ENCODE measurements at regions not wholly inside any gene's neighbourhood (a gene's known extent, or its start where the extent isn't known, plus 50 kb on each side); places are given as distances from the start of the nearest gene placed in this dataset.
A peak's percentile ranks its signal among the peaks of the same experiment; 100 is the strongest.

DNA sequence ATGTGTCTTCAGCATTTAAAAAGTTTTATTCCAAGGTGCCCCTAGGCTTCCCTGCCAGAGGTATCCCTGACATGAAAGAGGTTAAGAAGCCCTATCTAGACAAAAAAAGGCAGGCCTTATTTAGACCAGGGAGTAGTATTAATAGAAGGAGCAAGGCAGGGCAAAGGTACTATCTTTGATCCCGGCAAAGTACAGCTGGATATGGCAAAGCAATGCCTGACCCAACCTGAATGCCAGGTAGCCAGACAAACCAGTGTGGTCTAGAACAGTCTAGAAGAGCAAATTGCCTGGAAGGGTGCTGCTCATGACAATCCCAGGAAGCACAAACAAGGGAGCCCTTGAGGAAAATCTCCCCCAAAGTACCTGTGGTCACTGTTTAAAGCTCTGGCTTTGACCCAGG, 62.6 kb upstream of the SYT13 start:
- no peaks in the 10 kb centered on the region for H3K27me3 ChIP-seq (ENCODE audit: control insufficient read depth, insufficient read depth, low read length)

GRCh38 chr11:45347348-45348082, 61.4 kb upstream of the SYT13 start:
- no peaks in the 10 kb centered on the region for H3K27me3 ChIP-seq (ENCODE audit: control insufficient read depth, insufficient read depth, low read length)
- H3K4me3 ChIP-seq (ENCODE audit: low read depth, low read length) = no peak overlapping the region
- no peak overlapping the region for H3K27ac ChIP-seq (ENCODE audit: low read depth, low read length)

More for the DNA sequence above, 62.6 kb upstream of the SYT13 start:
- H3K9me3 ChIP-seq (ENCODE audit: control insufficient read depth, insufficient read depth, low read depth, low read length) = no peaks in the 10 kb centered on the region
- no peak overlapping the region for H3K4me3 ChIP-seq (ENCODE audit: low read depth, low read length)
- H3K4me1 ChIP-seq (ENCODE audit: control insufficient read depth, insufficient read depth, low read length) = peaks cover 41% of the 10 kb centered on the region
- H3K36me3 ChIP-seq (ENCODE audit: control insufficient read depth, insufficient read depth, low read length) = no peaks in the 10 kb centered on the region
- H3K9ac ChIP-seq (ENCODE audit: low read length) = no peak overlapping the region
- H3K27ac ChIP-seq (ENCODE audit: low read depth, low read length) = no peak overlapping the region

DNA sequence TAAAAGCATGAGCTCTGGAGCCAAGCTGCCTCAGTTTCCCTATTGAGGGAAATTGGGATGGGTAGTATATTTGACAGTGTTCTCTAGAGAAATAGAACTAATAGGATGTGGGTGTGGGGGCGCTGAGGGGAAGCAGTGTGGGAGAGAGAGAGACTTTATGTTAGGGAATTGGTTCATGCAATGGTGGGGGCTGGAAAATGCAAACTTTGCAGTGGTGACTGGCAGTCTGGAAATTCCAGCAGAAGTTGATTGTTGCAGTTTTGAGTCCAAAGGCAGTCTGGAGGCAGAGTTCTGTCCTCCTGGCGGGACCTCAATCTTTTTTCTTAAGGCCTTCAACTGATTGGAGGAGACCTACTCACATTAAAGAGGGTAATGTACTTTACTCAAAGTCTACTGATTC, 59.4 kb upstream of the SYT13 start:
- Histone ChIP-seq H3K27me3 (ENCODE audit: control insufficient read depth, insufficient read depth, low read length) (no peaks in the 10 kb centered on the region), H3K4me1 (ENCODE audit: control insufficient read depth, insufficient read depth, low read length) (peaks cover 40% of the 10 kb centered on the region), H3K9me3 (ENCODE audit: control insufficient read depth, insufficient read depth, low read depth, low read length) (no peaks in the 10 kb centered on the region), H3K27ac (ENCODE audit: low read depth, low read length) (no peak overlapping the region), H3K4me3 (ENCODE audit: low read depth, low read length) (no peak overlapping the region), H3K36me3 (ENCODE audit: control insufficient read depth, insufficient read depth, low read length) (no peaks in the 10 kb centered on the region), H3K9ac (ENCODE audit: low read length) (no peak overlapping the region)

More at GRCh38 chr11:45347348-45348082, 61.4 kb upstream of the SYT13 start:
- H3K4me1 ChIP-seq (ENCODE audit: control insufficient read depth, insufficient read depth, low read length) = peaks cover 42% of the 10 kb centered on the region
- H3K36me3 ChIP-seq (ENCODE audit: control insufficient read depth, insufficient read depth, low read length) = no peaks in the 10 kb centered on the region
- no peak overlapping the region for H3K9ac ChIP-seq (ENCODE audit: low read length)
- no peaks in the 10 kb centered on the region for H3K9me3 ChIP-seq (ENCODE audit: control insufficient read depth, insufficient read depth, low read depth, low read length)

- Histone ChIP-seq H3K27ac (ENCODE audit: low read depth, low read length) (no peak overlapping the region), H3K27me3 (ENCODE audit: control insufficient read depth, insufficient read depth, low read length) (no peaks in the 10 kb centered on the region), H3K4me1 (ENCODE audit: control insufficient read depth, insufficient read depth, low read length) (peaks cover 43% of the 10 kb centered on the region), H3K36me3 (ENCODE audit: control insufficient read depth, insufficient read depth, low read length) (no peaks in the 10 kb centered on the region), H3K9ac (ENCODE audit: low read length) (no peak overlapping the region), H3K4me3 (ENCODE audit: low read depth, low read length) (no peak overlapping the region), H3K9me3 (ENCODE audit: control insufficient read depth, insufficient read depth, low read depth, low read length) (no peaks in the 10 kb centered on the region)
These were observed 57.9 kb upstream of the SYT13 start for GRCh38 chr11:45344028-45344427.

GRCh38 chr11:45343444-45343843, 57.3 kb upstream of the SYT13 start:
- Histone ChIP-seq H3K4me1 (ENCODE audit: control insufficient read depth, insufficient read depth, low read length) (peaks cover 43% of the 10 kb centered on the region), H3K27me3 (ENCODE audit: control insufficient read depth, insufficient read depth, low read length) (no peaks in the 10 kb centered on the region), H3K36me3 (ENCODE audit: control insufficient read depth, insufficient read depth, low read length) (no peaks in the 10 kb centered on the region), H3K9ac (ENCODE audit: low read length) (no peak overlapping the region), H3K27ac (ENCODE audit: low read depth, low read length) (no peak overlapping the region), H3K4me3 (ENCODE audit: low read depth, low read length) (no peak overlapping the region), H3K9me3 (ENCODE audit: control insufficient read depth, insufficient read depth, low read depth, low read length) (no peaks in the 10 kb centered on the region)

- Histone ChIP-seq H3K9me3 (ENCODE audit: control insufficient read depth, insufficient read depth, low read depth, low read length) (no peaks in the 10 kb centered on the region), H3K27me3 (ENCODE audit: control insufficient read depth, insufficient read depth, low read length) (no peaks in the 10 kb centered on the region), H3K4me3 (ENCODE audit: low read depth, low read length) (no peak overlapping the region), H3K9ac (ENCODE audit: low read length) (no peak overlapping the region), H3K27ac (ENCODE audit: low read depth, low read length) (no peak overlapping the region), H3K4me1 (ENCODE audit: control insufficient read depth, insufficient read depth, low read length) (peaks cover 32% of the 10 kb centered on the region), H3K36me3 (ENCODE audit: control insufficient read depth, insufficient read depth, low read length) (no peaks in the 10 kb centered on the region)
These were observed 55.2 kb upstream of the SYT13 start for GRCh38 chr11:45341372-45341771.

- no peak overlapping the region for H3K9ac ChIP-seq (ENCODE audit: low read length)
These were observed 53.8 kb upstream of the SYT13 start for GRCh38 chr11:45339729-45340519.

DNA sequence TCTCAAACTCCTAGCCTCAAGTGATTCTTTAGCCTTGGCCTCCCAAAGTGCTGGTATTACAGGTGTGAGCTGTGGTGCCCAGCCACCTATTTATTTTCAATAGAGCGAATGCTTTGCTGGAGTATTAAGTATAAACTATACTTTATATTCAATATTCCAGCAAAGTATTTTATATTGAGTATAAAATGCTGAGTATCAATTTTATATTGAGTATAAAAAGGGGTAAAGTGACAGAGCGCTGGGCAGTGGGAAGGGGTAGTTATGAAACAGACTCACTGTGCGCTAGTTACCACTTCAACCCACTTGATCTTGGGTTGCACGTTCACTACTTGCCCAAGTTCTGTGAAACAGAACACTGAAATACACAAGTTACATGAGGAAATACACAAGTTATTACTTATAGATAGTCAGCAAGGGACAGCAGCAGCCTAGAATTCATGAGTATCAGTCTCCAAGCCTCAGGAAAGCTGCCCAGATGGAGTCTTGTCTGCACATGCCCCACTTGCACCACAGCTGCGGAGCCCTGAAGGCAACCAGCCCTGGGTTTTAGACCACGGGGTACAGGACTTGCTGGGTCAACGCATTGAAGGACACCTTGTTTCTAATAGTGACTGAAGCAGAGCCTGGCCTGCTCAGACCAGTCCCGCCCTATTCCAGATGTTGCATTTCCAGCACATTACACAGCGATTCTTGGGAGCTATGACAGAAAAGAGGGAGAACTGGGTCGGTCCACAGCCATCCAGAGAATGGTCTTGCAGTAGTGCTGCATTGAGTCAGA, 51.6 kb upstream of the SYT13 start:
- Histone ChIP-seq H3K9ac (ENCODE audit: low read length) (no peak overlapping the region), H3K36me3 (ENCODE audit: control insufficient read depth, insufficient read depth, low read length) (no peaks in the 10 kb centered on the region), H3K27ac (ENCODE audit: low read depth, low read length) (no peak overlapping the region), H3K9me3 (ENCODE audit: control insufficient read depth, insufficient read depth, low read depth, low read length) (no peaks in the 10 kb centered on the region), H3K4me3 (ENCODE audit: low read depth, low read length) (no peak overlapping the region), H3K27me3 (ENCODE audit: control insufficient read depth, insufficient read depth, low read length) (no peaks in the 10 kb centered on the region), H3K4me1 (ENCODE audit: control insufficient read depth, insufficient read depth, low read length) (peaks cover 15% of the 10 kb centered on the region)

More at GRCh38 chr11:45339729-45340519, 53.8 kb upstream of the SYT13 start:
- Histone ChIP-seq H3K27me3 (ENCODE audit: control insufficient read depth, insufficient read depth, low read length) (no peaks in the 10 kb centered on the region), H3K36me3 (ENCODE audit: control insufficient read depth, insufficient read depth, low read length) (no peaks in the 10 kb centered on the region), H3K9me3 (ENCODE audit: control insufficient read depth, insufficient read depth, low read depth, low read length) (no peaks in the 10 kb centered on the region), H3K4me3 (ENCODE audit: low read depth, low read length) (peak overlapping the region; percentile 39; the same call in 1 of the 2 replicates), H3K27ac (ENCODE audit: low read depth, low read length) (no peak overlapping the region), H3K4me1 (ENCODE audit: control insufficient read depth, insufficient read depth, low read length) (peaks cover 20% of the 10 kb centered on the region)

GRCh38 chr11:45336136-45336535, 50.0 kb upstream of the SYT13 start:
- no peak overlapping the region for H3K9ac ChIP-seq (ENCODE audit: low read length)
- H3K27ac ChIP-seq (ENCODE audit: low read depth, low read length) = no peak overlapping the region
- no peaks in the 10 kb centered on the region for H3K9me3 ChIP-seq (ENCODE audit: control insufficient read depth, insufficient read depth, low read depth, low read length)
- peaks cover 9% of the 10 kb centered on the region for H3K4me1 ChIP-seq (ENCODE audit: control insufficient read depth, insufficient read depth, low read length)
- H3K27me3 ChIP-seq (ENCODE audit: control insufficient read depth, insufficient read depth, low read length) = peaks cover 11% of the 10 kb centered on the region
- no peaks in the 10 kb centered on the region for H3K36me3 ChIP-seq (ENCODE audit: control insufficient read depth, insufficient read depth, low read length)
- no peak overlapping the region for H3K4me3 ChIP-seq (ENCODE audit: low read depth, low read length)
